Mesendoderm (in vitro differentiated cells): ENCODE measurements at regions not wholly inside any gene's neighbourhood (a gene's known extent, or its start where the extent isn't known, plus 50 kb on each side); places are given as distances from the start of the nearest gene placed in this dataset.

Experiments
- DNase-seq: peaks from one replicate; pipeline ENCODE4 v3.0.0; 2013
- H2AK5ac ChIP-seq: 2 replicates; pipeline ENCODE4 v1.6.1; 2013; ENCODE audit warnings: low read length, inconsistent platforms
- H2BK120ac ChIP-seq: 2 replicates; pipeline ENCODE4 v1.6.1; 2013; ENCODE audit warnings: low read depth, mild to moderate bottlenecking, low read length, moderate library complexity, mixed read lengths
- H2BK15ac ChIP-seq: replicated peaks from 2 replicates; pipeline ENCODE4 v1.6.1; 2013; ENCODE audit warnings: low read depth, mild to moderate bottlenecking, moderate library complexity
- H2BK5ac ChIP-seq: 2 replicates; pipeline ENCODE4 v1.6.1; 2013; ENCODE audit warnings: low read length, inconsistent platforms
- H3K18ac ChIP-seq: 2 replicates; pipeline ENCODE4 v1.6.1; 2013; ENCODE audit warnings: mild to moderate bottlenecking, low read length, mixed read lengths
- H3K23ac ChIP-seq: one replicate; pipeline ENCODE4 v1.6.1; 2013; ENCODE audit warnings: low read length
- H3K27ac ChIP-seq: 2 replicates; pipeline ENCODE4 v1.5.1; 2013; ENCODE audit warnings: low read depth, mild to moderate bottlenecking, inconsistent platforms, low read length, moderate library complexity
- H3K27me3 ChIP-seq: 2 replicates; pipeline ENCODE4 v1.6.1; 2013; ENCODE audit warnings: low read length, control low read depth, mild to moderate bottlenecking, inconsistent platforms; ENCODE audit not compliant: insufficient read depth, poor library complexity
- H3K36me3 ChIP-seq: 2 replicates; pipeline ENCODE4 v1.6.1; 2013; ENCODE audit warnings: low read length, inconsistent platforms; ENCODE audit not compliant: control insufficient read depth, insufficient read depth
- H3K4ac ChIP-seq: one replicate; pipeline ENCODE4 v1.6.1; 2013; ENCODE audit warnings: low read depth, mild to moderate bottlenecking, low read length, moderate library complexity
- H3K4me1 ChIP-seq: 2 replicates; pipeline ENCODE4 v1.6.1; 2013; ENCODE audit warnings: low read depth, low read length, inconsistent platforms; ENCODE audit not compliant: control insufficient read depth
- H3K4me2 ChIP-seq: 2 replicates; pipeline ENCODE4 v1.6.1; 2013; ENCODE audit warnings: low read length
- H3K4me3 ChIP-seq: 2 replicates; pipeline ENCODE4 v1.5.1; 2013; ENCODE audit warnings: mild to moderate bottlenecking, low read length
- H3K56ac ChIP-seq: one replicate; pipeline ENCODE4 v1.6.1; 2013; ENCODE audit warnings: low read length
- H3K79me1 ChIP-seq: 2 replicates; pipeline ENCODE4 v1.6.1; 2013; ENCODE audit warnings: low read length, inconsistent platforms
- H3K79me2 ChIP-seq: 2 replicates; pipeline ENCODE4 v1.6.1; 2013; ENCODE audit warnings: mild to moderate bottlenecking, low read length; ENCODE audit not compliant: control insufficient read depth, insufficient read depth
- H3K9ac ChIP-seq: 2 replicates; pipeline ENCODE4 v1.6.1; 2013; ENCODE audit warnings: low read length, inconsistent platforms
- H4K5ac ChIP-seq: one replicate; pipeline ENCODE4 v1.6.1; 2013; ENCODE audit warnings: low read length
- H4K8ac ChIP-seq: one replicate; pipeline ENCODE4 v1.6.1; 2013; ENCODE audit warnings: low read depth, mild to moderate bottlenecking, control low read depth, low read length, moderate library complexity
- WGBS: extraction: QIAGEN DNeasy Blood & Tissue Kit; methylation state at CpG from one replicate; pipeline ENCODE4 v1.1.7; 2013; ENCODE audit warnings: low lambda C conversion rate, missing lambda C conversion rate; ENCODE audit not compliant: insufficient coverage; ENCODE audit errors: extremely low coverage; 5-methylcytosine and 5-hydroxymethylcytosine counted together

DNA sequence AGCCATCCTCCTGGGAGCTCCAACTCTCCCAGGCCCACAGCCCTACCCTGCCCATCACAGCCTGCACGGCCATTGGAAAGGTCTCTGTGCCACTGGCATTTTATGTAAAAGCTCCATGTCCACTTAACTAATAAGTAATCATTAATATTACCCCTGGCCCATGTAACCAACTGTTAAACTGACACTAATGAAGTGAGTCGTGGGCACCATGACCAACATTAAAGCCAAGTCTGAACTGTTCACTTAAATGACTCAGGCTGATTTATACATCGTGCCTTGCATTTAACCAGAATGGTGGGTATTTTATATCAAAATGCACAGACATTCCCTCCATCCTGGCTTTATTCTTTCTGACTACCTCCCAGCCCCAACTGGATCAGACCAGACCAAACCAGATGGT lies 229.3 kb downstream of the SOX9 start:
- Histone ChIP-seq H3K23ac (no peak overlapping the region), H3K56ac (no peak overlapping the region), H3K36me3 (no peaks in the 10 kb centered on the region), H3K9ac (no peak overlapping the region), H3K79me1 (no peaks in the 10 kb centered on the region), H3K4me1 (no peaks in the 10 kb centered on the region), H3K4ac (no peak overlapping the region), H2BK15ac (no peak overlapping the region), H3K79me2 (no peaks in the 10 kb centered on the region), H3K27ac (no peak overlapping the region), H3K4me2 (no peak overlapping the region), H3K27me3 (no peaks in the 10 kb centered on the region), H3K4me3 (no peak overlapping the region), H2AK5ac (no peak overlapping the region), H3K18ac (no peak overlapping the region), H2BK120ac (no peak overlapping the region), H2BK5ac (no peak overlapping the region), H4K5ac (no peak overlapping the region), H4K8ac (no peak overlapping the region)
- WGBS: no CpG with 5 or more reads among the region's 3 CpGs
- no peak for DNase-seq

DNA sequence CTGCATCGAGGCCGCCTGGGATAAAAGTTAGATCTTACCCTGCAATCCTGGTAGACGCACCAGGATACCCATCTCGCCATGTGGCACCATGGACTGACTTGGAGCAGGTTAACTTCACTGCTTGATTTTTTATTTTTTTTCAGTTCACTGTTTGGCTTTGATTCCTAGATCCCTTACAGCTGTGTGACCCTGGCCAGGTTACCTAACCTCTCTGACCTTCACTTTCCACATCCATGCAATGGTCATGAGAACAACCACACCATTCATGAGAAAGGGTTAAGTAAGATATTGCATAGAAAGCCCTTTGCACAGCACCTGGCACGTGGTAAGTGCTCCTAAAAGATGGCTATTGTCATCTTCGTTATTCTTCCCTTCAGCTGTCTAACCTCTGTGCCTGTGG lies 230.5 kb downstream of the SOX9 start:
- Histone ChIP-seq H3K4me2 (no peak overlapping the region), H3K4ac (no peak overlapping the region), H3K36me3 (no peaks in the 10 kb centered on the region), H3K79me1 (no peaks in the 10 kb centered on the region), H3K9ac (no peak overlapping the region), H3K23ac (no peak overlapping the region), H4K5ac (no peak overlapping the region), H2BK15ac (no peak overlapping the region), H3K4me3 (no peak overlapping the region), H3K56ac (no peak overlapping the region), H2BK120ac (no peak overlapping the region), H4K8ac (no peak overlapping the region), H3K27me3 (no peaks in the 10 kb centered on the region), H3K18ac (no peak overlapping the region), H3K79me2 (no peaks in the 10 kb centered on the region), H3K4me1 (no peaks in the 10 kb centered on the region), H2BK5ac (no peak overlapping the region), H2AK5ac (no peak overlapping the region), H3K27ac (no peak overlapping the region)
- WGBS: no CpG with 5 or more reads among the region's 6 CpGs
- DNase-seq: no peak

DNA sequence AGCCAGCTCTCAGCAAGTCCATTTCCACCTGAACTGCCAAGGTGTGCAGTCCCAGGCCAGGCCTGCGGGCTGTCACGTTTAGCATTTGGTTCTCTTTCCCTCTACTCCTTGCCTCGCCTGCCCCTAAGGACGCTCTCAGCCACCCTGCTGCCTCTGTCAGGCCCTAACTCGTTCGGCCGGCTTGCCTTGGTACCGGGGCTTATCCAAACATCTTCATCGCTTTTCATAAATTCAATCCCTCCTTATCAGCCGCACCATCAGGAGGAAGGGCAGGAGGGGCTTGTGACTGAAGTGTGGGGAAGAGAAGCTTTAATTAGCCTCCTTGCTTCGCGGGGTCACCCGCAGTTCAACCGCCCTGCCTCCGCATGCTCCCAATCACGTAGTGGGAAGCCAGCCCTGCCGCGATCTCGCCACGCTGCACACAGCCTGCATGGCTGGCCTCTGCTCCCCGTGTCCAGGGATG lies 231.1 kb downstream of the SOX9 start:
- Histone ChIP-seq H3K18ac (no peak overlapping the region), H3K79me1 (no peaks in the 10 kb centered on the region), H3K79me2 (no peaks in the 10 kb centered on the region), H3K56ac (no peak overlapping the region), H3K4me2 (no peak overlapping the region), H3K36me3 (no peaks in the 10 kb centered on the region), H3K4ac (no peak overlapping the region), H3K4me3 (no peak overlapping the region), H3K23ac (no peak overlapping the region), H3K27me3 (no peaks in the 10 kb centered on the region), H4K5ac (no peak overlapping the region), H2BK15ac (no peak overlapping the region), H2BK120ac (no peak overlapping the region), H3K4me1 (no peaks in the 10 kb centered on the region), H3K27ac (no peak overlapping the region), H2BK5ac (no peak overlapping the region), H4K8ac (no peak overlapping the region), H2AK5ac (no peak overlapping the region), H3K9ac (no peak overlapping the region)
- WGBS: no CpG with 5 or more reads among the region's 21 CpGs
- DNase-seq: peak; percentile 30

- no peak overlapping the region for H2BK120ac ChIP-seq
- H2BK15ac ChIP-seq: no peak overlapping the region
- no peaks in the 10 kb centered on the region for H3K27me3 ChIP-seq
- H3K36me3 ChIP-seq: no peaks in the 10 kb centered on the region
- no peak overlapping the region for H3K23ac ChIP-seq
- H3K4me3 ChIP-seq: no peak overlapping the region
- H3K9ac ChIP-seq: no peak overlapping the region
- no peak overlapping the region for H4K5ac ChIP-seq
- no peak overlapping the region for H3K18ac ChIP-seq
- no peaks in the 10 kb centered on the region for H3K79me2 ChIP-seq
- no peak for DNase-seq
- no peak overlapping the region for H3K56ac ChIP-seq
- WGBS: no CpG with 5 or more reads among the region's 9 CpGs
- no peak overlapping the region for H2BK5ac ChIP-seq
- H3K27ac ChIP-seq: no peak overlapping the region
- H3K4me1 ChIP-seq: no peaks in the 10 kb centered on the region
- no peak overlapping the region for H3K4me2 ChIP-seq
- no peaks in the 10 kb centered on the region for H3K79me1 ChIP-seq
- H2AK5ac ChIP-seq: no peak overlapping the region
- no peak overlapping the region for H3K4ac ChIP-seq
- H4K8ac ChIP-seq: no peak overlapping the region
Observed at GRCh38 chr17:72353502-72353901, 232.7 kb downstream of the SOX9 start.

- H3K4me2 ChIP-seq: no peak overlapping the region
- H3K27ac ChIP-seq: no peak overlapping the region
- no peak overlapping the region for H3K18ac ChIP-seq
- no peak overlapping the region for H4K8ac ChIP-seq
- H3K9ac ChIP-seq: no peak overlapping the region
- H3K79me1 ChIP-seq: no peaks in the 10 kb centered on the region
- no peaks in the 10 kb centered on the region for H3K36me3 ChIP-seq
- no peak overlapping the region for H4K5ac ChIP-seq
- H2BK15ac ChIP-seq: no peak overlapping the region
- no peaks in the 10 kb centered on the region for H3K79me2 ChIP-seq
- no CpG with 5 or more reads among the region's 8 CpGs for WGBS
- no peak overlapping the region for H2BK5ac ChIP-seq
- H2AK5ac ChIP-seq: no peak overlapping the region
- no peak overlapping the region for H3K56ac ChIP-seq
- H2BK120ac ChIP-seq: no peak overlapping the region
- no peak for DNase-seq
- no peak overlapping the region for H3K4ac ChIP-seq
- no peaks in the 10 kb centered on the region for H3K4me1 ChIP-seq
- no peaks in the 10 kb centered on the region for H3K27me3 ChIP-seq
- no peak overlapping the region for H3K23ac ChIP-seq
- H3K4me3 ChIP-seq: no peak overlapping the region
Observed at GRCh38 chr17:72354071-72354470, 233.3 kb downstream of the SOX9 start.

DNA sequence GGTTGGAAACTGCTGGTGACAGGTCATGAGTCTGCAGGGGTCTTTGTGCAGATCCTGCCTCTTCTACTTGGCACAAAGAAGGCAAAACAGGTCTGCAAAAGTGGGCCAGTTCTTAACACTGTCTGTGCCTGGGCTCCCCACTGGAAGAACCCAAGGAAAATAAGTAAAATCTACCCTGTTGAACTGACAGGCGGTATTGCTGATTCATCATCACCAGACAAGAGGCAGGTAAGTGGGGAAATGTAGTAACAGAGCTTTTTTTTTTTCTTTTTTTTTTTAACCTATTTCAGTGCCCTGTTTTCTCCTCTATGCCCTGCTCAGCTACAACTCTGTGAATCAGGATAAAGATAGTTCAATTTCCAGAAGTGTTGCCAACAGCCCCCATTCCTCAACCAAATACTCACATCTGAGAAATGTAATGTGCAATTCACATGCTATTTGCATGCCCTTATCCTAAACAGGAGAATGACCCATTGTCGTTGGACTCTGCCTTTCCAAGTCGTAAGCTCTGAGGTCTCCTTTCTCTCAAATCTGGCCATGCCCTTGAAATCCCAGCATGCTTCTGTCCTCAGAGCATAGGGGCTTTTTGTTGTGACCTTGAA lies 237.0 kb downstream of the SOX9 start:
- Histone ChIP-seq H3K79me2 (no peaks in the 10 kb centered on the region), H2BK15ac (no peak overlapping the region), H3K79me1 (no peaks in the 10 kb centered on the region), H3K4me3 (no peak overlapping the region), H3K36me3 (no peaks in the 10 kb centered on the region), H2BK5ac (no peak overlapping the region), H2BK120ac (no peak overlapping the region), H4K8ac (no peak overlapping the region), H3K18ac (no peak overlapping the region), H3K27me3 (no peaks in the 10 kb centered on the region), H4K5ac (no peak overlapping the region), H3K56ac (no peak overlapping the region), H2AK5ac (no peak overlapping the region), H3K4me1 (no peaks in the 10 kb centered on the region), H3K27ac (no peak overlapping the region), H3K4ac (no peak overlapping the region), H3K23ac (no peak overlapping the region), H3K9ac (no peak overlapping the region), H3K4me2 (no peak overlapping the region)
- no peak for DNase-seq
- no CpG with 5 or more reads among the region's 3 CpGs for WGBS
